OCI-LY7 (cell line): ENCODE measurements at regions not wholly inside any gene's neighbourhood (a gene's known extent, or its start where the extent isn't known, plus 50 kb on each side); places are given as distances from the start of the nearest gene placed in this dataset.

Source experiments
- CTCF ChIP-seq: fragments of 200-600 bp; sonication (generic); conservative IDR thresholded peaks from 2 replicates; pipeline ENCODE4 v1.5.1; 2014; ENCODE audit warnings: mild to moderate bottlenecking, antibody characterized with exemption, low read length, moderate library complexity, mixed read lengths
- EZH2phosphoT487 ChIP-seq: fragments of 200-600 bp; sonication (generic); IDR thresholded peaks from 2 replicates; pipeline ENCODE4 v1.6.1; 2018; ENCODE audit warnings: low read depth, borderline replicate concordance, mild to moderate bottlenecking, mixed run types, antibody characterized with exemption, low read length, moderate library complexity, mixed read lengths

GRCh38 chr4:136002316-136002715 lies 1530.0 kb downstream of the PCDH18 start:
- no peak for TF ChIP-seq CTCF
- TF ChIP-seq EZH2phosphoT487: no peak
